ENCODE measurements at regions not wholly inside any gene's neighbourhood (a gene's known extent, or its start where the extent isn't known, plus 50 kb on each side); places are given as distances from the start of the nearest gene placed in this dataset.
"Not testable (repeated sequence)": the region's sequence is repeated elsewhere in the genome, so short reads cannot be mapped to it uniquely, and the experiment has no call there.

- Histone ChIP-seq H3K27ac (no peak overlapping the region), H3K36me3 (no peaks in the 10 kb centered on the region), H3K27me3 (no peaks in the 10 kb centered on the region), H3K4me3 (no peak overlapping the region), H3K9me3 (no peaks in the 10 kb centered on the region), H3K4me1 (no peaks in the 10 kb centered on the region)
- WGBS, 2 donors, result 74 to 76% methylated on average over 5 of the region's 5 CpGs
- no peak for DNase-seq
- intact Hi-C loops (cut with DNase I), result no loop called here
- TF ChIP-seq CTCF (IDR thresholded peaks at IDR 0.05) (no peak), POLR2A (IDR thresholded peaks at IDR 0.05) (no peak)
Observed at GRCh38 chr11:82527081-82527584, 206.5 kb downstream of the FAM181B start.

- no peaks in the 10 kb centered on the region for H3K36me3 ChIP-seq
- DNase-seq, result no peak
Observed at GRCh38 chr11:82523141-82523540, 210.5 kb downstream of the FAM181B start.

GRCh38 chr11:82521427-82521826 lies 212.2 kb downstream of the FAM181B start:
- intact Hi-C loops (cut with DNase I), result no loop called here
- peak overlapping the region in 1 of 4 donors; percentile 21 for H3K27ac ChIP-seq
- no peaks in the 10 kb centered on the region for H3K27me3 ChIP-seq
- no peak overlapping the region for H3K4me3 ChIP-seq
- no peak for DNase-seq
- no peaks in the 10 kb centered on the region for H3K36me3 ChIP-seq
- no peaks in the 10 kb centered on the region for H3K9me3 ChIP-seq
- no peak for TF ChIP-seq POLR2A (IDR thresholded peaks at IDR 0.05)
- no peak for TF ChIP-seq CTCF (IDR thresholded peaks at IDR 0.05)
- H3K4me1 ChIP-seq, result no peaks in the 10 kb centered on the region
- 30 to 61% methylated on average over 3 of the region's 3 CpGs for WGBS, 2 donors

More at GRCh38 chr11:82523141-82523540, 210.5 kb downstream of the FAM181B start:
- H3K4me1 ChIP-seq, result no peaks in the 10 kb centered on the region
- no peaks in the 10 kb centered on the region for H3K9me3 ChIP-seq
- intact Hi-C loops (cut with DNase I), result no loop called here
- H3K27me3 ChIP-seq, result no peaks in the 10 kb centered on the region
- WGBS, 2 donors, result 48 to 72% methylated on average over 4 of the region's 4 CpGs
- H3K4me3 ChIP-seq, result no peak overlapping the region
- no peak for TF ChIP-seq CTCF (IDR thresholded peaks at IDR 0.05)
- no peak for TF ChIP-seq POLR2A (IDR thresholded peaks at IDR 0.05)
- H3K27ac ChIP-seq, result no peak overlapping the region

GRCh38 chr11:82507288-82507687 lies 226.4 kb downstream of the FAM181B start:
- intact Hi-C loops (cut with DNase I), result no loop called here
- no peaks in the 10 kb centered on the region for H3K27me3 ChIP-seq
- H3K27ac ChIP-seq, result no peak overlapping the region
- no peaks in the 10 kb centered on the region for H3K9me3 ChIP-seq
- 27 to 34% methylated on average over 6 of the region's 6 CpGs for WGBS, 2 donors
- H3K4me3 ChIP-seq, result no peak overlapping the region
- DNase-seq, result no peak
- peaks cover 0 to 4% (median 0%) of the 10 kb centered on the region in 3 donors for H3K4me1 ChIP-seq
- TF ChIP-seq CTCF (IDR thresholded peaks at IDR 0.05), result no peak
- TF ChIP-seq POLR2A (IDR thresholded peaks at IDR 0.05), result no peak
- no peaks in the 10 kb centered on the region for H3K36me3 ChIP-seq

- no peaks in the 10 kb centered on the region for H3K36me3 ChIP-seq
- H3K4me1 ChIP-seq, result peaks cover 0 to 4% (median 0%) of the 10 kb centered on the region in 3 donors
- WGBS, 2 donors, result 43 to 45% methylated on average over 3 of the region's 3 CpGs
- TF ChIP-seq CTCF (IDR thresholded peaks at IDR 0.05) (no peak), POLR2A (IDR thresholded peaks at IDR 0.05) (no peak)
- H3K27me3 ChIP-seq, result no peaks in the 10 kb centered on the region
- no peak overlapping the region for H3K27ac ChIP-seq
- H3K9me3 ChIP-seq, result no peaks in the 10 kb centered on the region
- no peak for DNase-seq
- intact Hi-C loops (cut with DNase I), result no loop called here
- no peak overlapping the region for H3K4me3 ChIP-seq
Observed at GRCh38 chr11:82505379-82505778, 228.3 kb downstream of the FAM181B start.

GRCh38 chr11:82501174-82501573 lies 232.5 kb downstream of the FAM181B start:
- H3K36me3 ChIP-seq; DNase-seq; H3K27ac ChIP-seq; H3K27me3 ChIP-seq; H3K4me1 ChIP-seq; H3K4me3 ChIP-seq; intact Hi-C loops (cut with DNase I); H3K9me3 ChIP-seq: not testable (repeated sequence)
- no CpG with 5 or more reads among the region's 26 CpGs for WGBS, 2 donors
